HepG2 (cell line): ENCODE measurements at regions not wholly inside any gene's neighbourhood (a gene's known extent, or its start where the extent isn't known, plus 50 kb on each side); places are given as distances from the start of the nearest gene placed in this dataset.

Source experiments
- ATAC-seq: fragments of 200-7000 bp; cut with Tn5 transposase; 3 replicates; pipeline ENCODE4 v1.9.1; 2020; ENCODE audit warnings: mild to moderate bottlenecking, moderate library complexity
- BruUV-seq: library from RNA; stranded (reverse); fragments of 400-500 nt; replicated peaks from 2 replicates; lab custom pipeline; 2021; lab: Mats Ljungman, UMichigan
- CTCF ChIA-PET: fragments of 300-600 bp; formaldehyde crosslinking; extraction: SDS; loops from one replicate; lab custom pipeline; 2021; ENCODE audit warnings: low total read pairs, inconsistent platforms, low intra/inter-chr PET ratio; lab: Yijun Ruan, JAX
- POLR2A ChIA-PET: fragments of 350-600 bp; sonication (Branson Sonifier 250); formaldehyde crosslinking; loops from one replicate; lab custom pipeline; 2020; ENCODE audit warnings: antibody characterized with exemption, inconsistent platforms; lab: Yijun Ruan, JAX
- DNase-seq: peaks from one replicate; pipeline ENCODE4 v3.0.0-alpha.2; 2015; ENCODE audit warnings: low spot score
- FAIRE-seq: peaks from 3 replicates; lab custom pipeline; 2011; peaks lifted over from hg19 to GRCh38; lab: Jason Lieb, UNC
- H2AFZ ChIP-seq: one replicate; pipeline ENCODE4 v1.6.1; 2011; ENCODE audit warnings: low read length, inconsistent platforms
- H3K27ac ChIP-seq: fragments of 300-600 bp; 3 replicates; pipeline ENCODE4 v1.8.0; 2011; ENCODE audit warnings: mixed run types, mild to moderate bottlenecking, mixed read lengths, low read length, inconsistent platforms; ENCODE audit not compliant: insufficient read depth; ENCODE audit errors: extremely low read length
- H3K27me3 ChIP-seq, 2 experiments: fragments of 200-600 bp in 1 of 2; 2 replicates in 1 of 2; 3 replicates in 1 of 2; pipeline versions ENCODE4 v1.6.0 to v1.8.0; 2011; ENCODE audit warnings: low read length in 2 of 2, mild to moderate bottlenecking in 2 of 2, moderate library complexity in 2 of 2, inconsistent platforms in 1 of 2; ENCODE audit not compliant: insufficient read depth in 2 of 2, control insufficient read depth in 1 of 2
- H3K36me3 ChIP-seq, 2 experiments: fragments of 200-600 bp in 1 of 2; replicated peaks in 1 of 2; 2 replicates in 1 of 2; 3 replicates in 1 of 2; pipeline versions ENCODE4 v1.5.1 to v1.8.0; 2011; ENCODE audit warnings: low read length in 2 of 2, inconsistent platforms in 1 of 2; ENCODE audit not compliant: insufficient read depth in 2 of 2, control insufficient read depth in 1 of 2
- H3K4me1 ChIP-seq: 2 replicates; pipeline ENCODE4 v1.5.1; 2012; ENCODE audit warnings: low read length, inconsistent platforms; ENCODE audit not compliant: insufficient read depth
- H3K4me2 ChIP-seq: 2 replicates; pipeline ENCODE4 v1.6.0; 2011; ENCODE audit warnings: low read depth, low read length, inconsistent platforms
- H3K4me3 ChIP-seq, 3 experiments: fragments of 200-600 bp in 1 of 3; sonication (generic), shearing (Covaris generic) in 1 of 3; replicated peaks in 1 of 3; 2 replicates each; pipeline ENCODE4 v1.5.1; 2011 to 2016; ENCODE audit warnings: low read length in 3 of 3, inconsistent platforms in 2 of 3, low read depth in 2 of 3, mild to moderate bottlenecking in 2 of 3, control low read depth in 1 of 3, mixed read lengths in 1 of 3; ENCODE audit not compliant: insufficient read depth in 1 of 3
- H3K79me2 ChIP-seq: one replicate; pipeline ENCODE4 v1.6.1; 2011; ENCODE audit warnings: low read length, inconsistent platforms; ENCODE audit not compliant: insufficient read depth
- H3K9ac ChIP-seq: 2 replicates; pipeline ENCODE4 v1.6.0; 2011; ENCODE audit warnings: mild to moderate bottlenecking, low read depth, low read length, inconsistent platforms; ENCODE audit not compliant: insufficient read depth
- H3K9me3 ChIP-seq: 2 replicates; pipeline ENCODE4 v1.5.1; 2012; ENCODE audit warnings: mild to moderate bottlenecking, low read length
- H4K20me1 ChIP-seq: 2 replicates; pipeline ENCODE4 v1.6.0; 2011; ENCODE audit warnings: inconsistent platforms, mild to moderate bottlenecking, low read length, moderate library complexity; ENCODE audit not compliant: insufficient read depth
- ATF6 ChIP-seq: sonication (generic); formaldehyde crosslinking; conservative IDR thresholded peaks from 2 replicates; pipeline ENCODE4 v1.4.0; 2020; ENCODE audit warnings: missing genetic modification reagents
- CENPX ChIP-seq: sonication (generic); formaldehyde crosslinking; IDR thresholded peaks from 2 replicates; pipeline ENCODE4 v1.9.0; 2021; ENCODE audit warnings: mild to moderate bottlenecking, missing genetic modification reagents, moderate library complexity
- FOSL1 ChIP-seq: sonication (generic); formaldehyde crosslinking; IDR thresholded peaks from 2 replicates; pipeline ENCODE4 v1.9.0; 2021; ENCODE audit warnings: missing genetic modification reagents, borderline replicate concordance
- HNF4A ChIP-seq: sonication (generic); formaldehyde crosslinking; IDR thresholded peaks from 2 replicates; pipeline ENCODE4 v1.4.0; 2020; ENCODE audit warnings: missing genetic modification reagents
- RBM22 ChIP-seq: fragments of 200-400 bp; formaldehyde crosslinking; optimal IDR thresholded peaks from 2 replicates; pipeline ENCODE3; 2017; ENCODE audit warnings: mild to moderate bottlenecking, low read length, moderate library complexity
- RFXAP ChIP-seq: sonication (generic); formaldehyde crosslinking; IDR thresholded peaks from 2 replicates; pipeline ENCODE4 v1.4.0; 2020; ENCODE audit warnings: missing genetic modification reagents, borderline replicate concordance
- SMAD1 ChIP-seq: sonication (generic); formaldehyde crosslinking; IDR thresholded peaks from 2 replicates; pipeline ENCODE4 v1.4.0; 2020; ENCODE audit warnings: missing genetic modification reagents, low read depth, mild to moderate bottlenecking, borderline replicate concordance
- TRIM24 ChIP-seq: sonication (generic); formaldehyde crosslinking; IDR thresholded peaks from 2 replicates; pipeline ENCODE4 v1.8.0; 2022; ENCODE audit warnings: mild to moderate bottlenecking, missing genetic modification reagents
- ZFP36 ChIP-seq: fragments of 150-350 bp; IDR thresholded peaks from 2 replicates; pipeline ENCODE4 v1.6.1; 2018; ENCODE audit warnings: borderline replicate concordance, low read length, low read depth; ENCODE audit not compliant: partially characterized antibody
- ZNF776 ChIP-seq: sonication (generic); formaldehyde crosslinking; IDR thresholded peaks from 2 replicates; pipeline ENCODE4 v1.4.0; 2020; ENCODE audit warnings: mild to moderate bottlenecking, missing genetic modification reagents
- WGBS: methylation state at CpG from one replicate; pipeline ENCODE4 v1.1.6; 2017; ENCODE audit warnings: low lambda C conversion rate; 5-methylcytosine and 5-hydroxymethylcytosine counted together
- in situ Hi-C: cut with HindIII; loops from 2 replicates; pipeline ENCODE4 v1.10.0; 2017; ENCODE audit warnings: low pct_unique_long_range_greater_than_20kb; ENCODE audit not compliant: extremely low pct_ligation_motif_present
- intact Hi-C: fragments of 100-400 bp; cut with micrococcal nuclease; formaldehyde crosslinking; loops from one replicate; pipeline ENCODE4 v1.10.0; 2022; ENCODE audit not compliant: unreplicated experiment
- TF ChIP-seq, protein P1 (sequence below): sonication (generic); formaldehyde crosslinking; conservative IDR thresholded peaks from 2 replicates; pipeline ENCODE4 v1.8.0; 2022; ENCODE audit warnings: low read depth, missing genetic modification reagents
- TF ChIP-seq, protein P2 (sequence below): IDR thresholded peaks from 2 replicates; pipeline ENCODE4 v1.4.0; 2020; ENCODE audit warnings: mild to moderate bottlenecking, missing genetic modification reagents
- TF ChIP-seq, protein P3 (sequence below): sonication (generic); formaldehyde crosslinking; IDR thresholded peaks from 2 replicates; pipeline ENCODE4 v1.4.0; 2020; ENCODE audit warnings: missing genetic modification reagents

DNA sequence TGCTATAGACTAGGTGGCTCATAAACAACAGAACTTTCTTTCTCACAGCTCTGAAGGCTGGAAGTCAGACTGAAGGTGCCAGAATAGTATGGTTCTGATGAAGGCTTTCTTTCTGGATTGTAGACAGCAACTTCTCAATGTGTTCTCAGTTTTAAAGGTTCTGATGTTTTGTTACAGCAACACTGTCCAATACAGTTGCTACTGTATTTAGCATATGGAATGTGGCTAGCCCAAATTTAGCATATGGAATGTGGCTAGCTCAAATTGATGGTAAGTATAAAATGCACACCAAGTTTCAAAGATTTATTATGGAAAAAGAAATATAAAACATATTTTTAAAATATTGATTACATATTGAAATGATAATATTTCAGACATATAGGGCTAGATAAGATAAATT is 145.3 kb downstream of the MBL2 start (continued):
- TF ChIP-seq, protein P1, sequence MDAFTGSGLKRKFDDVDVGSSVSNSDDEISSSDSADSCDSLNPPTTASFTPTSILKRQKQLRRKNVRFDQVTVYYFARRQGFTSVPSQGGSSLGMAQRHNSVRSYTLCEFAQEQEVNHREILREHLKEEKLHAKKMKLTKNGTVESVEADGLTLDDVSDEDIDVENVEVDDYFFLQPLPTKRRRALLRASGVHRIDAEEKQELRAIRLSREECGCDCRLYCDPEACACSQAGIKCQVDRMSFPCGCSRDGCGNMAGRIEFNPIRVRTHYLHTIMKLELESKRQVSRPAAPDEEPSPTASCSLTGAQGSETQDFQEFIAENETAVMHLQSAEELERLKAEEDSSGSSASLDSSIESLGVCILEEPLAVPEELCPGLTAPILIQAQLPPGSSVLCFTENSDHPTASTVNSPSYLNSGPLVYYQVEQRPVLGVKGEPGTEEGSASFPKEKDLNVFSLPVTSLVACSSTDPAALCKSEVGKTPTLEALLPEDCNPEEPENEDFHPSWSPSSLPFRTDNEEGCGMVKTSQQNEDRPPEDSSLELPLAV (CRISPR knock-in tag), result no peak
- TF ChIP-seq FOSL1 (CRISPR knock-in tag), result no peak

- no peaks in the 10 kb centered on the region for H3K9me3 ChIP-seq
- DNase-seq (no peak), ATAC-seq (no peak), FAIRE-seq (no peak)
- no peaks in the 10 kb centered on the region for H3K79me2 ChIP-seq
- no peaks in the 10 kb centered on the region for H3K27me3 ChIP-seq
- no peak for TF ChIP-seq ATF6 (CRISPR knock-in tag)
- TF ChIP-seq, protein P2, sequence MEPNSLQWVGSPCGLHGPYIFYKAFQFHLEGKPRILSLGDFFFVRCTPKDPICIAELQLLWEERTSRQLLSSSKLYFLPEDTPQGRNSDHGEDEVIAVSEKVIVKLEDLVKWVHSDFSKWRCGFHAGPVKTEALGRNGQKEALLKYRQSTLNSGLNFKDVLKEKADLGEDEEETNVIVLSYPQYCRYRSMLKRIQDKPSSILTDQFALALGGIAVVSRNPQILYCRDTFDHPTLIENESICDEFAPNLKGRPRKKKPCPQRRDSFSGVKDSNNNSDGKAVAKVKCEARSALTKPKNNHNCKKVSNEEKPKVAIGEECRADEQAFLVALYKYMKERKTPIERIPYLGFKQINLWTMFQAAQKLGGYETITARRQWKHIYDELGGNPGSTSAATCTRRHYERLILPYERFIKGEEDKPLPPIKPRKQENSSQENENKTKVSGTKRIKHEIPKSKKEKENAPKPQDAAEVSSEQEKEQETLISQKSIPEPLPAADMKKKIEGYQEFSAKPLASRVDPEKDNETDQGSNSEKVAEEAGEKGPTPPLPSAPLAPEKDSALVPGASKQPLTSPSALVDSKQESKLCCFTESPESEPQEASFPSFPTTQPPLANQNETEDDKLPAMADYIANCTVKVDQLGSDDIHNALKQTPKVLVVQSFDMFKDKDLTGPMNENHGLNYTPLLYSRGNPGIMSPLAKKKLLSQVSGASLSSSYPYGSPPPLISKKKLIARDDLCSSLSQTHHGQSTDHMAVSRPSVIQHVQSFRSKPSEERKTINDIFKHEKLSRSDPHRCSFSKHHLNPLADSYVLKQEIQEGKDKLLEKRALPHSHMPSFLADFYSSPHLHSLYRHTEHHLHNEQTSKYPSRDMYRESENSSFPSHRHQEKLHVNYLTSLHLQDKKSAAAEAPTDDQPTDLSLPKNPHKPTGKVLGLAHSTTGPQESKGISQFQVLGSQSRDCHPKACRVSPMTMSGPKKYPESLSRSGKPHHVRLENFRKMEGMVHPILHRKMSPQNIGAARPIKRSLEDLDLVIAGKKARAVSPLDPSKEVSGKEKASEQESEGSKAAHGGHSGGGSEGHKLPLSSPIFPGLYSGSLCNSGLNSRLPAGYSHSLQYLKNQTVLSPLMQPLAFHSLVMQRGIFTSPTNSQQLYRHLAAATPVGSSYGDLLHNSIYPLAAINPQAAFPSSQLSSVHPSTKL (CRISPR knock-in tag), result no peak
- TF ChIP-seq, protein P3, sequence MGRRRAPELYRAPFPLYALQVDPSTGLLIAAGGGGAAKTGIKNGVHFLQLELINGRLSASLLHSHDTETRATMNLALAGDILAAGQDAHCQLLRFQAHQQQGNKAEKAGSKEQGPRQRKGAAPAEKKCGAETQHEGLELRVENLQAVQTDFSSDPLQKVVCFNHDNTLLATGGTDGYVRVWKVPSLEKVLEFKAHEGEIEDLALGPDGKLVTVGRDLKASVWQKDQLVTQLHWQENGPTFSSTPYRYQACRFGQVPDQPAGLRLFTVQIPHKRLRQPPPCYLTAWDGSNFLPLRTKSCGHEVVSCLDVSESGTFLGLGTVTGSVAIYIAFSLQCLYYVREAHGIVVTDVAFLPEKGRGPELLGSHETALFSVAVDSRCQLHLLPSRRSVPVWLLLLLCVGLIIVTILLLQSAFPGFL (CRISPR knock-in tag), result no peak
- no peak for TF ChIP-seq CENPX (CRISPR knock-in tag)
- TF ChIP-seq HNF4A (CRISPR knock-in tag), result no peak
- TF ChIP-seq ZNF776 (CRISPR knock-in tag), result no peak
- no peak for TF ChIP-seq RBM22
- TF ChIP-seq TRIM24 (CRISPR knock-in tag), result no peak
- no peak for TF ChIP-seq SMAD1
- TF ChIP-seq RFXAP (CRISPR knock-in tag), result no peak
- TF ChIP-seq ZFP36, result no peak
- in situ Hi-C loops (no loop called here), intact Hi-C loops (no loop called here)
- WGBS, result 48% methylated on average over 2 of the region's 2 CpGs
- ChIA-PET POLR2A (no interaction called here), CTCF (no interaction called here)
- H2AFZ ChIP-seq, result no peak overlapping the region
- H3K4me2 ChIP-seq, result no peak overlapping the region
- H3K4me3 ChIP-seq, result no peak overlapping the region
- no peaks in the 10 kb centered on the region for H3K4me1 ChIP-seq
- H3K36me3 ChIP-seq, result no peaks in the 10 kb centered on the region
- H3K9ac ChIP-seq, result no peak overlapping the region
- H3K27ac ChIP-seq, result no peak overlapping the region
- H4K20me1 ChIP-seq, result no peaks in the 10 kb centered on the region
- no TSS peak for BruUV-seq
These were observed 141.4 kb downstream of the MBL2 start for GRCh38 chr10:52631146-52631545.
